GM19463 (cell line): ENCODE measurements at regions not wholly inside any gene's neighbourhood (a gene's known extent, or its start where the extent isn't known, plus 50 kb on each side); places are given as distances from the start of the nearest gene placed in this dataset.
"Not testable (repeated sequence)": the region's sequence is repeated elsewhere in the genome, so short reads cannot be mapped to it uniquely, and the experiment has no call there.

Experiments
- ATAC-seq: cut with Tn5 transposase; IDR thresholded peaks from one replicate; pipeline ENCODE4 v1.9.1; 2021; ENCODE audit warnings: mild to moderate bottlenecking, moderate library complexity; ENCODE audit not compliant: unreplicated experiment

GRCh38 chr5:60018960-60019359 lies 125.4 kb upstream of the PDE4D start:
- not testable (repeated sequence) for ATAC-seq

GRCh38 chr5:60018091-60018490 lies 124.6 kb upstream of the PDE4D start:
- ATAC-seq = no peak

GRCh38 chr5:60014331-60014730 lies 120.8 kb upstream of the PDE4D start:
- ATAC-seq = no peak

GRCh38 chr5:60010853-60011252 lies 117.3 kb upstream of the PDE4D start:
- ATAC-seq = no peak

- ATAC-seq = no peak
These were observed 116.8 kb upstream of the PDE4D start for GRCh38 chr5:60010328-60010727.

- no peak for ATAC-seq
These were observed 114.2 kb upstream of the PDE4D start for GRCh38 chr5:60007729-60008128.

- ATAC-seq = no peak
These were observed 105.5 kb upstream of the PDE4D start for GRCh38 chr5:59999056-59999455.

- no peak for ATAC-seq
These were observed 98.7 kb upstream of the PDE4D start for GRCh38 chr5:59992206-59992605.

- no peak for ATAC-seq
These were observed 94.9 kb upstream of the PDE4D start for GRCh38 chr5:59988396-59988795.

- ATAC-seq = no peak
These were observed 82.8 kb upstream of the PDE4D start for GRCh38 chr5:59976342-59976741.

GRCh38 chr5:59972043-59972442 lies 78.5 kb upstream of the PDE4D start:
- no peak for ATAC-seq

GRCh38 chr5:59959330-59959729 lies 65.8 kb upstream of the PDE4D start:
- no peak for ATAC-seq

- ATAC-seq = no peak
These were observed 62.7 kb upstream of the PDE4D start for GRCh38 chr5:59956130-59956783.

GRCh38 chr5:59955241-59955640 lies 61.7 kb upstream of the PDE4D start:
- ATAC-seq = no peak

GRCh38 chr5:59943452-59944113 lies 50.1 kb upstream of the PDE4D start:
- no peak for ATAC-seq
